Lower leg skin (tissue), 4 donors: ENCODE measurements at regions not wholly inside any gene's neighbourhood (a gene's known extent, or its start where the extent isn't known, plus 50 kb on each side); places are given as distances from the start of the nearest gene placed in this dataset.

Source experiments
- DNase-seq, 2 donors: peaks; one replicate each; pipeline ENCODE4 v3.0.0-alpha.2; 2019; ENCODE audit warnings: low spot score in 2 of 2
- H3K4me3 ChIP-seq: fragments of 200-600 bp; sonication (generic); 2 replicates; pipeline ENCODE4 v1.5.1; 2017; ENCODE audit warnings: mild to moderate bottlenecking, low read depth; ENCODE audit not compliant: poor library complexity, severe bottlenecking
- CTCF ChIP-seq, 3 donors: fragments of 450-650 bp; IDR thresholded peaks; one replicate each; pipeline ENCODE4 v1.5.1; 2016; ENCODE audit warnings: antibody characterized with exemption in 3 of 3, mild to moderate bottlenecking in 3 of 3, moderate library complexity in 2 of 3
- POLR2A ChIP-seq, 2 donors: fragments of 450-650 bp; IDR thresholded peaks; one replicate each; pipeline ENCODE4 v1.6.1; 2016 to 2017; ENCODE audit warnings: antibody characterized with exemption in 2 of 2, mild to moderate bottlenecking in 1 of 2, moderate library complexity in 1 of 2
- WGBS, 2 donors: methylation state at CpG; one replicate each; pipeline ENCODE4 v1.1.5; 2018; 5-methylcytosine and 5-hydroxymethylcytosine counted together
- intact Hi-C: fragments of 100-400 bp; cut with DNase I; formaldehyde crosslinking; loops from one replicate; pipeline ENCODE4 v1.15.0; 2023; ENCODE audit warnings: low total_unique reads

- intact Hi-C loops: no loop called here
- DNase-seq: no peak
- TF ChIP-seq CTCF (IDR thresholded peaks at IDR 0.05): no peak
- no peak for TF ChIP-seq POLR2A (IDR thresholded peaks at IDR 0.05)
- no peak overlapping the region for H3K4me3 ChIP-seq
- 82 to 85% methylated on average over 3 of the region's 3 CpGs for WGBS, 2 donors
Observed at GRCh38 chr16:51638339-51639135, 487.5 kb upstream of the SALL1 start.

- TF ChIP-seq POLR2A (IDR thresholded peaks at IDR 0.05) (no peak), CTCF (IDR thresholded peaks at IDR 0.05) (no peak)
- H3K4me3 ChIP-seq: no peak overlapping the region
- intact Hi-C loops: no loop called here
- DNase-seq: no peak
- 38 to 41% methylated on average over 8 of the region's 8 CpGs for WGBS, 2 donors
Observed at GRCh38 chr16:51637770-51638094, 486.7 kb upstream of the SALL1 start.

GRCh38 chr16:51636920-51637769 is 486.1 kb upstream of the SALL1 start:
- H3K4me3 ChIP-seq: no peak overlapping the region
- intact Hi-C loops: no loop called here
- WGBS, 2 donors: 32 to 44% methylated on average over 16 of the region's 16 CpGs
- TF ChIP-seq CTCF (IDR thresholded peaks at IDR 0.05): no peak
- DNase-seq: no peak

GRCh38 chr16:51635181-51635580 is 484.1 kb upstream of the SALL1 start:
- DNase-seq: no peak
- WGBS, 2 donors: 9 to 18% methylated on average over 4 of the region's 4 CpGs
- TF ChIP-seq CTCF (IDR thresholded peaks at IDR 0.05): no peak
- no peak for TF ChIP-seq POLR2A (IDR thresholded peaks at IDR 0.05)
- H3K4me3 ChIP-seq: no peak overlapping the region
- intact Hi-C loops: no loop called here

- WGBS, 2 donors: 48 to 54% methylated on average over 4 of the region's 4 CpGs
- no peak for DNase-seq
- no peak overlapping the region for H3K4me3 ChIP-seq
- no peak for TF ChIP-seq POLR2A (IDR thresholded peaks at IDR 0.05)
- intact Hi-C loops: no loop called here
Observed at GRCh38 chr16:51630076-51630475, 479.0 kb upstream of the SALL1 start.

GRCh38 chr16:51629576-51629975 is 478.5 kb upstream of the SALL1 start:
- WGBS, 2 donors: 45 to 46% methylated on average over 3 of the region's 3 CpGs
- intact Hi-C loops: no loop called here
- TF ChIP-seq POLR2A (IDR thresholded peaks at IDR 0.05) (no peak), CTCF (IDR thresholded peaks at IDR 0.05) (no peak)
- no peak for DNase-seq
- no peak overlapping the region for H3K4me3 ChIP-seq
